ENCODE measurements at regions not wholly inside any gene's neighbourhood (a gene's known extent, or its start where the extent isn't known, plus 50 kb on each side); places are given as distances from the start of the nearest gene placed in this dataset.

DNA sequence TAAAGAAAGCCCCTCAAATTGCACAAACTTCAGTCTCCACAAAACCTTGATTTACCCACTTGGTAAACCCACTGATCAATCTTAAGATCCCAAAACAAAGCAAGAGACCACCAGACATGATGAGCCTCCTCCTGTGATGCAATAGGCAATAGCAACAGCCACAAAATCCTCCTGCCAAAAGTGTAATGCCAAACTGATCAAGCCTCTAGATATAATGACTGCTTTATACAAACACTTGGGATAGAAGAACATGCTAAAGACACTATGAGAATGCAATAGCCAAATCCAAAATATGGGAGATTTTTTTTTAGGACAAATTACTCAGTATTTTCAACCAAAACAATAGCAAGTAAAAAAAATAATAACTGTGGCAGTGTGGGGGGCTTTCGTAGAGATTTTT lies 64.9 kb upstream of the PTGFRN start:
- TF ChIP-seq POLR2A (IDR thresholded peaks at IDR 0.05; ENCODE audit: extremely low read depth, insufficient read length): no peak
- no peak for TF ChIP-seq MYC (IDR thresholded peaks at IDR 0.05; ENCODE audit: low read depth, low read length)
- TF ChIP-seq, protein P1, sequence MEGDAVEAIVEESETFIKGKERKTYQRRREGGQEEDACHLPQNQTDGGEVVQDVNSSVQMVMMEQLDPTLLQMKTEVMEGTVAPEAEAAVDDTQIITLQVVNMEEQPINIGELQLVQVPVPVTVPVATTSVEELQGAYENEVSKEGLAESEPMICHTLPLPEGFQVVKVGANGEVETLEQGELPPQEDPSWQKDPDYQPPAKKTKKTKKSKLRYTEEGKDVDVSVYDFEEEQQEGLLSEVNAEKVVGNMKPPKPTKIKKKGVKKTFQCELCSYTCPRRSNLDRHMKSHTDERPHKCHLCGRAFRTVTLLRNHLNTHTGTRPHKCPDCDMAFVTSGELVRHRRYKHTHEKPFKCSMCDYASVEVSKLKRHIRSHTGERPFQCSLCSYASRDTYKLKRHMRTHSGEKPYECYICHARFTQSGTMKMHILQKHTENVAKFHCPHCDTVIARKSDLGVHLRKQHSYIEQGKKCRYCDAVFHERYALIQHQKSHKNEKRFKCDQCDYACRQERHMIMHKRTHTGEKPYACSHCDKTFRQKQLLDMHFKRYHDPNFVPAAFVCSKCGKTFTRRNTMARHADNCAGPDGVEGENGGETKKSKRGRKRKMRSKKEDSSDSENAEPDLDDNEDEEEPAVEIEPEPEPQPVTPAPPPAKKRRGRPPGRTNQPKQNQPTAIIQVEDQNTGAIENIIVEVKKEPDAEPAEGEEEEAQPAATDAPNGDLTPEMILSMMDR (IDR thresholded peaks at IDR 0.05; ENCODE audit: low read depth, low read length): no peak
- TF ChIP-seq, protein P2, sequence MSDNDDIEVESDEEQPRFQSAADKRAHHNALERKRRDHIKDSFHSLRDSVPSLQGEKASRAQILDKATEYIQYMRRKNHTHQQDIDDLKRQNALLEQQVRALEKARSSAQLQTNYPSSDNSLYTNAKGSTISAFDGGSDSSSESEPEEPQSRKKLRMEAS (IDR thresholded peaks at IDR 0.05; ENCODE audit: low read depth, low read length): no peak

Data from NB4 (cell line).